ENCODE measurements at regions not wholly inside any gene's neighbourhood (a gene's known extent, or its start where the extent isn't known, plus 50 kb on each side); places are given as distances from the start of the nearest gene placed in this dataset.
"Not testable (repeated sequence)": the region's sequence is repeated elsewhere in the genome, so short reads cannot be mapped to it uniquely, and the experiment has no call there.

GRCh38 chr1:189253601-189254350 lies 1223.9 kb downstream of the BRINP3 start:
- H3K4me1 ChIP-seq (ENCODE audit: insufficient read depth, low read length): no peaks in the 10 kb centered on the region
- no peak for TF ChIP-seq CTCF (IDR thresholded peaks at IDR 0.05; ENCODE audit: borderline replicate concordance, extremely low read depth, low read length, poor library complexity, severe bottlenecking)
- no peak for TF ChIP-seq EZH2 (IDR thresholded peaks at IDR 0.05; ENCODE audit: borderline replicate concordance, low read depth, low read length, severe bottlenecking)
- no peak overlapping the region for H2AFZ ChIP-seq (ENCODE audit: low read depth, low read length)
- H3K9ac ChIP-seq (ENCODE audit: low read depth, low read length): no peak overlapping the region
- H3K27ac ChIP-seq (ENCODE audit: low read length): no peak overlapping the region
- no peak for DNase-seq
- H3K4me2 ChIP-seq (ENCODE audit: insufficient read depth, low read length): no peak overlapping the region
- no peak for ATAC-seq (ENCODE audit: insufficient read depth, low read depth)
- no peak overlapping the region for H3K4me3 ChIP-seq (ENCODE audit: low read depth in 1 of 2, low read length in 2 of 2)
- no peaks in the 10 kb centered on the region for H3K36me3 ChIP-seq (ENCODE audit: insufficient read depth, low read length)
- H3K79me2 ChIP-seq (ENCODE audit: insufficient read depth, low read length): no peaks in the 10 kb centered on the region
- no peaks in the 10 kb centered on the region for H3K27me3 ChIP-seq (ENCODE audit: insufficient read depth, low read length, poor library complexity)
- H3K9me3 ChIP-seq (ENCODE audit: insufficient read depth, low read length, severe bottlenecking): peaks cover 2% of the 10 kb centered on the region
- no peaks in the 10 kb centered on the region for H4K20me1 ChIP-seq (ENCODE audit: insufficient read depth, low read length)

- not testable (repeated sequence) for H4K20me1 ChIP-seq (ENCODE audit: insufficient read depth, low read length); H3K27ac ChIP-seq (ENCODE audit: low read length); H3K36me3 ChIP-seq (ENCODE audit: insufficient read depth, low read length); H2AFZ ChIP-seq (ENCODE audit: low read depth, low read length); H3K4me2 ChIP-seq (ENCODE audit: insufficient read depth, low read length); H3K27me3 ChIP-seq (ENCODE audit: insufficient read depth, low read length, poor library complexity); H3K4me3 ChIP-seq (ENCODE audit: low read depth in 1 of 2, low read length in 2 of 2); DNase-seq; H3K9me3 ChIP-seq (ENCODE audit: insufficient read depth, low read length, severe bottlenecking); H3K9ac ChIP-seq (ENCODE audit: low read depth, low read length); H3K4me1 ChIP-seq (ENCODE audit: insufficient read depth, low read length); ATAC-seq (ENCODE audit: insufficient read depth, low read depth); H3K79me2 ChIP-seq (ENCODE audit: insufficient read depth, low read length)
Observed at GRCh38 chr1:189261128-189261527, 1216.5 kb downstream of the BRINP3 start.

GRCh38 chr1:189269011-189269410 lies 1208.7 kb downstream of the BRINP3 start:
- DNase-seq: no peak

More at GRCh38 chr1:189269011-189269410, 1208.7 kb downstream of the BRINP3 start:
- Histone ChIP-seq H3K4me1 (ENCODE audit: insufficient read depth, low read length) (no peaks in the 10 kb centered on the region), H3K27me3 (ENCODE audit: insufficient read depth, low read length, poor library complexity) (no peaks in the 10 kb centered on the region), H3K36me3 (ENCODE audit: insufficient read depth, low read length) (no peaks in the 10 kb centered on the region), H3K4me2 (ENCODE audit: insufficient read depth, low read length) (no peak overlapping the region), H3K9me3 (ENCODE audit: insufficient read depth, low read length, severe bottlenecking) (peaks cover 26% of the 10 kb centered on the region), H4K20me1 (ENCODE audit: insufficient read depth, low read length) (no peaks in the 10 kb centered on the region), H2AFZ (ENCODE audit: low read depth, low read length) (no peak overlapping the region), H3K79me2 (ENCODE audit: insufficient read depth, low read length) (no peaks in the 10 kb centered on the region), H3K27ac (ENCODE audit: low read length) (no peak overlapping the region), H3K4me3 (ENCODE audit: low read depth in 1 of 2, low read length in 2 of 2) (no peak overlapping the region), H3K9ac (ENCODE audit: low read depth, low read length) (no peak overlapping the region)
- TF ChIP-seq EZH2 (IDR thresholded peaks at IDR 0.05; ENCODE audit: borderline replicate concordance, low read depth, low read length, severe bottlenecking): no peak
- TF ChIP-seq CTCF (IDR thresholded peaks at IDR 0.05; ENCODE audit: borderline replicate concordance, extremely low read depth, low read length, poor library complexity, severe bottlenecking): no peak
- ATAC-seq (ENCODE audit: insufficient read depth, low read depth): no peak
